RWPE2 (cell line): ENCODE measurements at regions not wholly inside any gene's neighbourhood (a gene's known extent, or its start where the extent isn't known, plus 50 kb on each side); places are given as distances from the start of the nearest gene placed in this dataset.

Experiments used
- ATAC-seq: fragments of 200-7000 bp; cut with Tn5 transposase; 3 replicates; pipeline ENCODE4 v1.9.1; 2021; ENCODE audit warnings: low read depth
- DNase-seq: peaks from one replicate; pipeline ENCODE4 v3.0.0-alpha.2; 2020; ENCODE audit warnings: low spot score
- H3K27ac ChIP-seq: fragments of 450-650 bp; 2 replicates; pipeline ENCODE4 v1.5.1; 2017; ENCODE audit warnings: mild to moderate bottlenecking; ENCODE audit not compliant: poor library complexity, severe bottlenecking
- H3K27me3 ChIP-seq: fragments of 250-450 bp; sonication (Bioruptor Pico); 2 replicates; pipeline ENCODE4 v1.5.1; 2021; ENCODE audit warnings: mild to moderate bottlenecking, moderate library complexity; ENCODE audit not compliant: insufficient read depth, poor library complexity, severe bottlenecking
- H3K36me3 ChIP-seq: fragments of 250-450 bp; sonication (Bioruptor Pico); 2 replicates; pipeline ENCODE4 v1.5.1; 2020; ENCODE audit warnings: low read depth, mild to moderate bottlenecking, moderate library complexity
- H3K4me1 ChIP-seq: fragments of 250-450 bp; sonication (Bioruptor Pico); 2 replicates; pipeline ENCODE4 v1.5.1; 2021; ENCODE audit warnings: mild to moderate bottlenecking, moderate library complexity; ENCODE audit not compliant: insufficient read depth, poor library complexity, severe bottlenecking
- H3K4me3 ChIP-seq: fragments of 250-450 bp; sonication (Bioruptor Pico); 2 replicates; pipeline ENCODE4 v1.5.1; 2021; ENCODE audit warnings: mild to moderate bottlenecking, moderate library complexity; ENCODE audit not compliant: severe bottlenecking
- H3K9me3 ChIP-seq: fragments of 250-450 bp; sonication (Bioruptor Pico); 2 replicates; pipeline ENCODE4 v1.5.1; 2021; ENCODE audit warnings: mild to moderate bottlenecking, moderate library complexity; ENCODE audit not compliant: severe bottlenecking
- CTCF ChIP-seq: fragments of 450-650 bp; IDR thresholded peaks from one replicate; pipeline ENCODE4 v1.5.1; 2017; ENCODE audit warnings: mild to moderate bottlenecking, moderate library complexity; ENCODE audit not compliant: poor library complexity, severe bottlenecking

GRCh38 chr2:188142088-188142487 lies 149.6 kb upstream of the GULP1 start:
- peak overlapping the region; percentile 46 for H3K27ac ChIP-seq
- H3K36me3 ChIP-seq, result no peaks in the 10 kb centered on the region
- no peak for TF ChIP-seq CTCF
- ATAC-seq, result peak; percentile 35; the same call in 1 of the 3 replicates
- H3K27me3 ChIP-seq, result no peaks in the 10 kb centered on the region
- peaks cover 21% of the 10 kb centered on the region for H3K4me1 ChIP-seq
- peaks cover under 1% of the 10 kb centered on the region for H3K9me3 ChIP-seq
- no peak for DNase-seq
- no peak overlapping the region for H3K4me3 ChIP-seq

DNA sequence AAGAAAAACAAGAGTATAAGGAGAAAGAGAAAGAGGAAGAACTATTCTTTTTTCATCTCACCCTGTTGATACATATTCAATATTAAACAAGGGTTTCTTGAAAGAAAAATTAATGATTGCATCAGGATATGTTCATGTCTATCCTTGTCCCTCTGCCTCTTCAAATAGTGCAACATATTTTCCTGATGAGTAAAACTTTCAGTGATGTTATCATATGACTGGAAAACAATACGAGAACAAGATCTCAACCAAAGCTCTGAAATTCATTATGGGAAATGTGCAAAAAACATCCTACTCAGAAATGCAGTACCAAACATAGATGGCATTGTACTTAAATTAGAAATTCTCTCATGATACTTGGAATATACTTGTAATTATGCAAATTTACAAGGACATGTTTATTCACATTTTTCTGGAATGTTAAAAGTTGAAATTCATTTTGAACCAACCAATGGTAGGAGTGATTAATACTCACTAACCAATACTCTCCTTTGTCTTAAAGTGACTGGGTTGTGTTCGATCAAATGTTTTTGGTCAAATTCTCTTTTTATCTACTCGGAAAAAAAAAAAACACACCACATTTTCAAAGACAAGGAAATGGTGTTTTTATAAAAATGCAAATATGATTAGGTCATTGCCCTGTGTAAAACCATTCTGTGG lies 148.9 kb upstream of the GULP1 start:
- H3K9me3 ChIP-seq, result no peaks in the 10 kb centered on the region
- no peak overlapping the region for H3K4me3 ChIP-seq
- no peaks in the 10 kb centered on the region for H3K36me3 ChIP-seq
- H3K4me1 ChIP-seq, result peaks cover 21% of the 10 kb centered on the region
- ATAC-seq (peak; percentile 94), DNase-seq (no peak)
- TF ChIP-seq CTCF, result no peak
- peak overlapping the region; percentile 46 for H3K27ac ChIP-seq
- H3K27me3 ChIP-seq, result no peaks in the 10 kb centered on the region

DNA sequence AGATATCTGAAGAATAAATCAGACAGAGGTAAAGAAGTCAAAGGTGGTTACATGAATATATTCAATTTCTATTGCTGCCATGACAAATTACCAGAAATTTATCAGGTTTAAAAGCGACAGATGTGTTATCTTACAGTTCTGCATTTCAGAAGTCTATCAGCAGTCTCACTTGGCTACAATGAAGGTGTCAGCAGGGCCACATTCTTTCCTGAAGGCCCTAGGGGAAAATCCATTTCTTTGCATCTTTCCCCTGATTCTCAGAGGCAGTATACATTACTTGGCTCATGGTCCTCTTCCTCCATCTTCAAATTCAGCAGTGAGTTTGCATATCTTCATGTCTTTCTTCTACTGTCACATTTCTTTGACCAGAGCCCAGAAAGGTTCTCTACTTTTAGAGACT lies 145.8 kb upstream of the GULP1 start:
- DNase-seq (no peak), ATAC-seq (no peak)
- peaks cover 21% of the 10 kb centered on the region for H3K4me1 ChIP-seq
- H3K27ac ChIP-seq, result no peak overlapping the region
- H3K27me3 ChIP-seq, result no peaks in the 10 kb centered on the region
- no peak overlapping the region for H3K4me3 ChIP-seq
- H3K36me3 ChIP-seq, result no peaks in the 10 kb centered on the region
- H3K9me3 ChIP-seq, result no peaks in the 10 kb centered on the region
- no peak for TF ChIP-seq CTCF

- no peak for ATAC-seq
- Histone ChIP-seq H3K36me3 (no peaks in the 10 kb centered on the region), H3K9me3 (no peaks in the 10 kb centered on the region), H3K27ac (no peak overlapping the region), H3K4me1 (peaks cover 14% of the 10 kb centered on the region), H3K27me3 (no peaks in the 10 kb centered on the region), H3K4me3 (no peak overlapping the region)
- no peak for TF ChIP-seq CTCF
- no peak for DNase-seq
Observed at GRCh38 chr2:188146888-188147287, 144.8 kb upstream of the GULP1 start.

GRCh38 chr2:188151670-188152069 lies 140.0 kb upstream of the GULP1 start:
- no peaks in the 10 kb centered on the region for H3K27me3 ChIP-seq
- H3K36me3 ChIP-seq, result no peaks in the 10 kb centered on the region
- H3K9me3 ChIP-seq, result no peaks in the 10 kb centered on the region
- no peaks in the 10 kb centered on the region for H3K4me1 ChIP-seq
- H3K27ac ChIP-seq, result no peak overlapping the region
- TF ChIP-seq CTCF, result no peak
- ATAC-seq (no peak), DNase-seq (no peak)
- H3K4me3 ChIP-seq, result no peak overlapping the region
